H1 (cell line): ENCODE measurements at regions not wholly inside any gene's neighbourhood (a gene's known extent, or its start where the extent isn't known, plus 50 kb on each side); places are given as distances from the start of the nearest gene placed in this dataset.

ENCODE experiments used
- CBX5 ChIP-seq: fragments of 300-800, 300-1000 bp; sonication (generic); IDR thresholded peaks from 2 replicates; pipeline ENCODE4 v1.7.1; 2016; ENCODE audit warnings: antibody characterized with exemption, low read length, low read depth
- CBX8 ChIP-seq: fragments of 300-800, 300-1000 bp; sonication (generic); IDR thresholded peaks from 2 replicates; pipeline ENCODE4 v1.7.1; 2016; ENCODE audit warnings: low read depth, low read length, borderline replicate concordance
- CHD1 ChIP-seq: IDR thresholded peaks from 2 replicates; pipeline ENCODE4 v1.6.1; 2012; ENCODE audit warnings: low read depth, low read length, improper control_type of control experiment
- CHD2 ChIP-seq: IDR thresholded peaks from 2 replicates; pipeline ENCODE4 v1.6.1; 2012; ENCODE audit warnings: low read length, improper control_type of control experiment
- EGR1 ChIP-seq: IDR thresholded peaks from 2 replicates; pipeline ENCODE4 v1.6.1; 2011; ENCODE audit warnings: low read depth, low read length, borderline replicate concordance
- POLR2A ChIP-seq, 2 experiments: IDR thresholded peaks; 1 replicate in 1 of 2; 2 replicates in 1 of 2; pipeline ENCODE4 v1.6.1; 2011; ENCODE audit warnings: low read depth in 2 of 2, low read length in 2 of 2, mild to moderate bottlenecking in 2 of 2; ENCODE audit errors: control extremely low read depth in 1 of 2
- RAD21 ChIP-seq, 2 experiments: IDR thresholded peaks in 1 of 2; conservative IDR thresholded peaks in 1 of 2; 2 replicates each; pipeline ENCODE4 v1.6.1; 2011; ENCODE audit warnings: low read depth in 2 of 2, low read length in 2 of 2, improper control_type of control experiment in 1 of 2, inconsistent platforms in 1 of 2, mild to moderate bottlenecking in 1 of 2, moderate library complexity in 1 of 2
- SIN3A ChIP-seq, 2 experiments: IDR thresholded peaks in 1 of 2; conservative IDR thresholded peaks in 1 of 2; 2 replicates each; pipeline ENCODE4 v1.6.1; 2011 to 2012; ENCODE audit warnings: low read length in 2 of 2, improper control_type of control experiment in 1 of 2, low read depth in 1 of 2, mild to moderate bottlenecking in 1 of 2
- SIRT6 ChIP-seq: IDR thresholded peaks from one replicate; pipeline ENCODE4 v1.7.1; 2012; ENCODE audit warnings: low read length, inconsistent platforms
- SP1 ChIP-seq: IDR thresholded peaks from 2 replicates; pipeline ENCODE4 v1.6.1; 2011; ENCODE audit warnings: low read depth, low read length
- YY1 ChIP-seq: IDR thresholded peaks from 2 replicates; pipeline ENCODE4 v1.6.1; 2011; ENCODE audit warnings: low read depth, mild to moderate bottlenecking, low read length
- ZNF274 ChIP-seq: IDR thresholded peaks from 2 replicates; pipeline ENCODE4 v1.7.0; 2012; ENCODE audit warnings: low read length, borderline replicate concordance; ENCODE audit errors: extremely low read depth
- TF ChIP-seq, protein P1 (sequence below), 3 experiments: IDR thresholded peaks; 1 replicate in 2 of 3; 2 replicates in 1 of 3; pipeline versions ENCODE4 v1.5.1 to v1.6.1; 2011; ENCODE audit warnings: low read length in 3 of 3, mild to moderate bottlenecking in 3 of 3, inconsistent platforms in 2 of 3, low read depth in 1 of 3, moderate library complexity in 1 of 3; ENCODE audit not compliant: insufficient read depth in 1 of 3; ENCODE audit errors: control extremely low read depth in 1 of 3

DNA sequence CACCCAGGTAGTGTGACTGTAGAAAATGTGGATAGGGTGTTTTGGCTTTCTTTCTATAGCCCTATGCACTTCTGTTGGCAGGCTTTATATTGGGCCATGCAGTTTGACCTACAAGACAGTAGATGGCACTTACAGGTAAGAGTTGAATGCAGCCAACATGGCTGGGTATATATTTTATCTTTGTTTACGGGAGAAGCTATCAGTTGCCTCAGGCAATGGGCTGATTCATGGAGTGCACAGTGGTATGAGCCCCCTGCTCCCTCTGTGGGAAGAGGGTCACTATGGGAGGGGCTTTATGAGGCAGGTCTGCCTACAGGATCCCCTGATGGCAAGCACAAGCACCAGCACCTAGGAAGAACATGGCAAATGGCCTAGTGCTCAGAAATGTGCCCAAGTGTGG is 301.2 kb upstream of the CDIN1 start:
- TF ChIP-seq YY1 (no peak), RAD21 (IDR thresholded peaks at IDR 0.05 in 1 of 2, conservative IDR thresholded peaks at IDR 0.05 in 1 of 2; ENCODE audit: low read depth in 2 of 2, low read length in 2 of 2) (peak; percentile 79 to 80), SIN3A (conservative IDR thresholded peaks at IDR 0.05 in 1 of 2, IDR thresholded peaks at IDR 0.05 in 1 of 2; ENCODE audit: low read depth in 1 of 2, low read length in 2 of 2) (no peak), CHD2 (no peak), POLR2A (IDR thresholded peaks at IDR 0.05; ENCODE audit: control extremely low read depth in 1 of 2, low read depth in 2 of 2, low read length in 2 of 2) (no peak), SP1 (no peak), CBX8 (no peak), SIRT6 (no peak), CBX5 (no peak), CHD1 (no peak), EGR1 (no peak), ZNF274 (no peak)
- TF ChIP-seq, protein P1, sequence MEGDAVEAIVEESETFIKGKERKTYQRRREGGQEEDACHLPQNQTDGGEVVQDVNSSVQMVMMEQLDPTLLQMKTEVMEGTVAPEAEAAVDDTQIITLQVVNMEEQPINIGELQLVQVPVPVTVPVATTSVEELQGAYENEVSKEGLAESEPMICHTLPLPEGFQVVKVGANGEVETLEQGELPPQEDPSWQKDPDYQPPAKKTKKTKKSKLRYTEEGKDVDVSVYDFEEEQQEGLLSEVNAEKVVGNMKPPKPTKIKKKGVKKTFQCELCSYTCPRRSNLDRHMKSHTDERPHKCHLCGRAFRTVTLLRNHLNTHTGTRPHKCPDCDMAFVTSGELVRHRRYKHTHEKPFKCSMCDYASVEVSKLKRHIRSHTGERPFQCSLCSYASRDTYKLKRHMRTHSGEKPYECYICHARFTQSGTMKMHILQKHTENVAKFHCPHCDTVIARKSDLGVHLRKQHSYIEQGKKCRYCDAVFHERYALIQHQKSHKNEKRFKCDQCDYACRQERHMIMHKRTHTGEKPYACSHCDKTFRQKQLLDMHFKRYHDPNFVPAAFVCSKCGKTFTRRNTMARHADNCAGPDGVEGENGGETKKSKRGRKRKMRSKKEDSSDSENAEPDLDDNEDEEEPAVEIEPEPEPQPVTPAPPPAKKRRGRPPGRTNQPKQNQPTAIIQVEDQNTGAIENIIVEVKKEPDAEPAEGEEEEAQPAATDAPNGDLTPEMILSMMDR (IDR thresholded peaks at IDR 0.05; ENCODE audit: control extremely low read depth in 1 of 3, insufficient read depth in 1 of 3, low read depth in 1 of 3, low read length in 3 of 3) = peak in 1 of 3 experiments; percentile 46; a peak in 1 of 4 replicates
